Testis (tissue), 2 donors: ENCODE measurements at regions not wholly inside any gene's neighbourhood (a gene's known extent, or its start where the extent isn't known, plus 50 kb on each side); places are given as distances from the start of the nearest gene placed in this dataset.

Experiments
- DNase-seq: peaks from one replicate; pipeline ENCODE4 v3.0.0-alpha.2; 2019
- H3K27ac ChIP-seq, 2 donors: fragments of 200-600 bp; sonication (generic); one replicate each; pipeline ENCODE4 v1.5.1; 2019
- H3K27me3 ChIP-seq: fragments of 200-600 bp; sonication (generic); one replicate; pipeline ENCODE4 v1.5.1; 2019
- H3K36me3 ChIP-seq: fragments of 200-600 bp; sonication (generic); one replicate; pipeline ENCODE4 v1.5.1; 2017; ENCODE audit warnings: low read depth; ENCODE audit errors: missing control alignments
- H3K4me1 ChIP-seq: fragments of 200-600 bp; sonication (generic); one replicate; pipeline ENCODE4 v1.5.1; 2019
- H3K4me3 ChIP-seq, 2 donors: fragments of 200-600 bp; sonication (generic); one replicate each; pipeline ENCODE4 v1.5.1; 2017 to 2019
- H3K9me3 ChIP-seq: fragments of 200-600 bp; sonication (generic); one replicate; pipeline ENCODE4 v1.5.1; 2017
- CTCF ChIP-seq, 3 experiments: fragments of 450-650 bp in 2 of 3; fragments of 200-600 bp in 1 of 3; sonication (generic) in 1 of 3; IDR thresholded peaks; one replicate each; pipeline ENCODE4 v1.5.1; 2016 to 2019; ENCODE audit warnings: antibody characterized with exemption in 3 of 3, mild to moderate bottlenecking in 2 of 3, moderate library complexity in 1 of 3
- POLR2A ChIP-seq: fragments of 450-650 bp; IDR thresholded peaks from one replicate; pipeline ENCODE4 v1.6.1; 2017; ENCODE audit warnings: antibody characterized with exemption, mild to moderate bottlenecking, moderate library complexity
- WGBS, 2 donors: methylation state at CpG; one replicate each; pipeline ENCODE4 v1.1.5; 2018; 5-methylcytosine and 5-hydroxymethylcytosine counted together
- intact Hi-C: fragments of 100-400 bp; cut with DNase I; formaldehyde crosslinking; loops from one replicate; pipeline ENCODE4 v1.15.1; 2023; ENCODE audit warnings: low total_unique reads

GRCh38 chr12:58272461-58272860, 331.1 kb downstream of the ATP23 start:
- Histone ChIP-seq H3K27me3 (no peaks in the 10 kb centered on the region), H3K27ac (no peak overlapping the region), H3K4me3 (no peak overlapping the region), H3K9me3 (no peaks in the 10 kb centered on the region), H3K36me3 (no peaks in the 10 kb centered on the region), H3K4me1 (no peaks in the 10 kb centered on the region)
- TF ChIP-seq POLR2A, result no peak
- TF ChIP-seq CTCF (IDR thresholded peaks at IDR 0.05), result no peak
- no peak for DNase-seq
- WGBS, 2 donors, result 76 to 83% methylated on average over 3 of the region's 3 CpGs
- intact Hi-C loops, result no loop called here

- WGBS, 2 donors, result 68 to 69% methylated on average over 1 of the region's 1 CpG
- no peak for DNase-seq
- Histone ChIP-seq H3K36me3 (no peaks in the 10 kb centered on the region), H3K4me3 (no peak overlapping the region), H3K27me3 (no peaks in the 10 kb centered on the region), H3K9me3 (no peaks in the 10 kb centered on the region), H3K27ac (no peak overlapping the region), H3K4me1 (no peaks in the 10 kb centered on the region)
- intact Hi-C loops, result no loop called here
- TF ChIP-seq CTCF (IDR thresholded peaks at IDR 0.05) (no peak), POLR2A (no peak)
These were observed 335.9 kb downstream of the ATP23 start for GRCh38 chr12:58277231-58277630.

- intact Hi-C loops, result no loop called here
- no peak for TF ChIP-seq CTCF (IDR thresholded peaks at IDR 0.05)
- no peak for TF ChIP-seq POLR2A
These were observed 342.2 kb downstream of the ATP23 start for GRCh38 chr12:58283553-58283952.

GRCh38 chr12:58285551-58285950, 344.2 kb downstream of the ATP23 start:
- TF ChIP-seq CTCF (IDR thresholded peaks at IDR 0.05), result no peak
- TF ChIP-seq POLR2A, result no peak
- intact Hi-C loops, result no loop called here

More at GRCh38 chr12:58283553-58283952, 342.2 kb downstream of the ATP23 start:
- no peak overlapping the region for H3K4me3 ChIP-seq
- H3K36me3 ChIP-seq, result no peaks in the 10 kb centered on the region
- no peaks in the 10 kb centered on the region for H3K4me1 ChIP-seq
- WGBS, 2 donors, result 18 to 44% methylated on average over 1 of the region's 1 CpG
- DNase-seq, result no peak
- H3K9me3 ChIP-seq, result no peaks in the 10 kb centered on the region
- no peak overlapping the region for H3K27ac ChIP-seq
- no peaks in the 10 kb centered on the region for H3K27me3 ChIP-seq

GRCh38 chr12:58286353-58286752, 345.0 kb downstream of the ATP23 start:
- no peaks in the 10 kb centered on the region for H3K4me1 ChIP-seq
- no peaks in the 10 kb centered on the region for H3K36me3 ChIP-seq
- intact Hi-C loops, result no loop called here
- H3K27ac ChIP-seq, result no peak overlapping the region
- no peak overlapping the region for H3K4me3 ChIP-seq
- TF ChIP-seq CTCF (IDR thresholded peaks at IDR 0.05), result no peak
- TF ChIP-seq POLR2A, result no peak
- H3K27me3 ChIP-seq, result no peaks in the 10 kb centered on the region
- DNase-seq, result no peak
- no peaks in the 10 kb centered on the region for H3K9me3 ChIP-seq

More at GRCh38 chr12:58285551-58285950, 344.2 kb downstream of the ATP23 start:
- WGBS, 2 donors, result 74 to 79% methylated on average over 5 of the region's 5 CpGs
- Histone ChIP-seq H3K4me1 (no peaks in the 10 kb centered on the region), H3K36me3 (no peaks in the 10 kb centered on the region), H3K4me3 (no peak overlapping the region), H3K27ac (no peak overlapping the region), H3K27me3 (no peaks in the 10 kb centered on the region), H3K9me3 (no peaks in the 10 kb centered on the region)
- no peak for DNase-seq
